GM23338 (cell line): ENCODE measurements at regions not wholly inside any gene's neighbourhood (a gene's known extent, or its start where the extent isn't known, plus 50 kb on each side); places are given as distances from the start of the nearest gene placed in this dataset.

ENCODE experiments used
- ATAC-seq: fragments of 200-7000 bp; cut with Tn5 transposase; 3 replicates; pipeline ENCODE4 v1.9.1; 2020
- DNase-seq: peaks from one replicate; pipeline ENCODE4 v3.0.0-alpha.2; 2015; ENCODE audit warnings: low spot score
- H2AFZ ChIP-seq: fragments of 200-600 bp; sonication (generic); 2 replicates; pipeline ENCODE4 v1.8.0; 2016; ENCODE audit warnings: antibody characterized with exemption, mild to moderate bottlenecking, moderate library complexity
- H3F3A ChIP-seq: fragments of 200-600 bp; sonication (generic); replicated peaks from 2 replicates; pipeline ENCODE4 v1.8.0; 2017; ENCODE audit warnings: antibody characterized with exemption, mixed run types, low read depth
- H3K27ac ChIP-seq: fragments of 200-600 bp; sonication (generic); 2 replicates; pipeline ENCODE4 v1.6.1; 2016; ENCODE audit warnings: low read depth
- H3K27me3 ChIP-seq: fragments of 200-600 bp; sonication (generic); 2 replicates; pipeline ENCODE4 v1.8.0; 2016; ENCODE audit warnings: mild to moderate bottlenecking, mixed run types, moderate library complexity; ENCODE audit not compliant: insufficient read depth
- H3K36me3 ChIP-seq: fragments of 200-600 bp; sonication (generic); 2 replicates; pipeline ENCODE4 v1.8.0; 2016; ENCODE audit warnings: mild to moderate bottlenecking; ENCODE audit not compliant: insufficient read depth
- H3K4me1 ChIP-seq: fragments of 200-600 bp; sonication (generic); 2 replicates; pipeline ENCODE4 v1.8.0; 2016; ENCODE audit warnings: mild to moderate bottlenecking, moderate library complexity; ENCODE audit not compliant: insufficient read depth
- H3K4me2 ChIP-seq: fragments of 200-600 bp; sonication (generic); 2 replicates; pipeline ENCODE4 v1.7.1; 2017; ENCODE audit warnings: mixed run types
- H3K4me3 ChIP-seq: fragments of 200-600 bp; sonication (generic); 2 replicates; pipeline ENCODE4 v1.6.1; 2016; ENCODE audit warnings: mixed run types
- H3K79me2 ChIP-seq: fragments of 200-600 bp; sonication (generic); replicated peaks from 2 replicates; pipeline ENCODE4 v1.8.0; 2017; ENCODE audit warnings: mild to moderate bottlenecking; ENCODE audit not compliant: insufficient read depth
- H3K9me2 ChIP-seq: fragments of 200-600 bp; sonication (generic); 2 replicates; pipeline ENCODE4 v1.8.0; 2017; ENCODE audit not compliant: insufficient read depth
- H4K20me1 ChIP-seq: fragments of 200-600 bp; sonication (generic); replicated peaks from 2 replicates; pipeline ENCODE4 v1.8.0; 2017; ENCODE audit warnings: mild to moderate bottlenecking; ENCODE audit not compliant: insufficient read depth
- H3K27ac Mint-ChIP-seq: 2 replicates; pipeline ENCODE4 v1.8.0; 2020; ENCODE audit warnings: inconsistent platforms, mild to moderate bottlenecking, moderate library complexity, mixed read lengths
- H3K27me3 Mint-ChIP-seq: 3 replicates; pipeline ENCODE4 v1.8.0; 2022; ENCODE audit warnings: low read depth, mild to moderate bottlenecking, moderate library complexity, mixed read lengths, inconsistent platforms; ENCODE audit not compliant: insufficient read depth, poor library complexity
- H3K36me3 Mint-ChIP-seq: 3 replicates; pipeline ENCODE4 v1.8.0; 2021; ENCODE audit warnings: low read depth, mild to moderate bottlenecking, inconsistent platforms, moderate library complexity, mixed read lengths
- H3K4me1 Mint-ChIP-seq: 3 replicates; pipeline ENCODE4 v1.8.0; 2020; ENCODE audit warnings: mild to moderate bottlenecking, inconsistent platforms, mixed read lengths
- H3K4me3 Mint-ChIP-seq: 3 replicates; pipeline ENCODE4 v1.8.0; 2021; ENCODE audit warnings: moderate library complexity, mild to moderate bottlenecking, inconsistent platforms, mixed read lengths
- H3K9me3 Mint-ChIP-seq: 3 replicates; pipeline ENCODE4 v1.8.0; 2020; ENCODE audit warnings: moderate library complexity, mild to moderate bottlenecking, inconsistent platforms, mixed read lengths
- EZH2 ChIP-seq: fragments of 200-600 bp; sonication (generic); IDR thresholded peaks from one replicate; pipeline ENCODE4 v1.8.0; 2017; ENCODE audit warnings: antibody characterized with exemption, mild to moderate bottlenecking, low read depth; ENCODE audit not compliant: unreplicated experiment
- EZH2phosphoT487 ChIP-seq: fragments of 200-600 bp; sonication (generic); IDR thresholded peaks from one replicate; pipeline ENCODE4 v1.8.1; 2018; ENCODE audit warnings: antibody characterized with exemption; ENCODE audit not compliant: unreplicated experiment
- JUNB ChIP-seq: IDR thresholded peaks from one replicate; pipeline ENCODE4 v1.6.1; 2016; ENCODE audit warnings: antibody characterized with exemption; ENCODE audit not compliant: unreplicated experiment
- ZNF114 ChIP-seq: fragments of 250-450 bp; sonication (Bioruptor Pico); IDR thresholded peaks from 2 replicates; pipeline ENCODE4 v1.5.0; 2020; ENCODE audit warnings: mild to moderate bottlenecking, moderate library complexity
- TF ChIP-seq, protein P1 (sequence below): fragments of 250-450 bp; sonication (Bioruptor Pico); IDR thresholded peaks from 2 replicates; pipeline ENCODE4 v1.5.0; 2020; ENCODE audit warnings: mild to moderate bottlenecking, moderate library complexity
- TF ChIP-seq, protein P2 (sequence below), 2 experiments: fragments of 200-600 bp in 1 of 2; sonication (generic) in 1 of 2; conservative IDR thresholded peaks; 2 replicates each; pipeline versions ENCODE4 v1.5.1 to v1.6.1; 2016 to 2017; ENCODE audit warnings: antibody characterized with exemption in 2 of 2, low read depth in 2 of 2, mild to moderate bottlenecking in 2 of 2, moderate library complexity in 1 of 2
- TF ChIP-seq, protein P3 (sequence below): IDR thresholded peaks from one replicate; pipeline ENCODE4 v1.6.1; 2018; ENCODE audit warnings: antibody characterized with exemption; ENCODE audit not compliant: unreplicated experiment

DNA sequence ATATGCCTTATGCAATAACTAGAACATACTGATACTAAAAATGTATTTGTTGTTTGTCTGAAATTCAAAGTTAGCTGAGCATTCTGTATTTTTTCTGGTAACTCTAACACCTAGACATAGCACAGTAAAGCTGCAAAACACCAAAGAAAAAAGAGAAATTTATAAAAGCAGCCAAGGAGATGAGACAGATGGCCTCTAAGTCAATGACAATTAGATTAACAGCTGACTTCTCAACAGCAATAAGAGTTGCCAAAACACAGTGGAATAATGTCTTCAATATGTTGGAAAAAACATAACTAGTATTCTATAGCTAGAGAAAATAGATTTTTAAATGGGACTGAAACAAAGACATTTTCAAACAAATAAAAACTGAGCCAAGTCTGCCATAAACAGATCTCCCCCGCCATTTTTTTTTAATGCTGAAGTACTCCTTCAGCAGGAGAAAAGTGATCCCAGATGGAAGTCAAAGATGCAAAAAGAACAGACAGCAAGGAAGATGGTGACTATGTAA, 81.3 kb downstream of the SYF2 start:
- Mint-ChIP-seq H3K4me1 (peaks cover 3% of the 10 kb centered on the region; the same call in 1 of the 3 replicates), H3K9me3 (no peaks in the 10 kb centered on the region; the same call in 1 of the 3 replicates), H3K27ac (no peak overlapping the region), H3K4me3 (no peak overlapping the region), H3K36me3 (no peaks in the 10 kb centered on the region), H3K27me3 (peaks cover 6% of the 10 kb centered on the region)
- Histone ChIP-seq H3K4me3 (no peak overlapping the region), H3K4me2 (no peak overlapping the region), H3F3A (no peaks in the 10 kb centered on the region), H3K36me3 (no peaks in the 10 kb centered on the region), H3K9me2 (no peaks in the 10 kb centered on the region), H3K79me2 (no peaks in the 10 kb centered on the region), H4K20me1 (no peaks in the 10 kb centered on the region), H3K4me1 (no peaks in the 10 kb centered on the region), H3K27ac (no peak overlapping the region), H3K27me3 (no peaks in the 10 kb centered on the region), H2AFZ (no peak overlapping the region)
- no peak for DNase-seq
- TF ChIP-seq, protein P1, sequence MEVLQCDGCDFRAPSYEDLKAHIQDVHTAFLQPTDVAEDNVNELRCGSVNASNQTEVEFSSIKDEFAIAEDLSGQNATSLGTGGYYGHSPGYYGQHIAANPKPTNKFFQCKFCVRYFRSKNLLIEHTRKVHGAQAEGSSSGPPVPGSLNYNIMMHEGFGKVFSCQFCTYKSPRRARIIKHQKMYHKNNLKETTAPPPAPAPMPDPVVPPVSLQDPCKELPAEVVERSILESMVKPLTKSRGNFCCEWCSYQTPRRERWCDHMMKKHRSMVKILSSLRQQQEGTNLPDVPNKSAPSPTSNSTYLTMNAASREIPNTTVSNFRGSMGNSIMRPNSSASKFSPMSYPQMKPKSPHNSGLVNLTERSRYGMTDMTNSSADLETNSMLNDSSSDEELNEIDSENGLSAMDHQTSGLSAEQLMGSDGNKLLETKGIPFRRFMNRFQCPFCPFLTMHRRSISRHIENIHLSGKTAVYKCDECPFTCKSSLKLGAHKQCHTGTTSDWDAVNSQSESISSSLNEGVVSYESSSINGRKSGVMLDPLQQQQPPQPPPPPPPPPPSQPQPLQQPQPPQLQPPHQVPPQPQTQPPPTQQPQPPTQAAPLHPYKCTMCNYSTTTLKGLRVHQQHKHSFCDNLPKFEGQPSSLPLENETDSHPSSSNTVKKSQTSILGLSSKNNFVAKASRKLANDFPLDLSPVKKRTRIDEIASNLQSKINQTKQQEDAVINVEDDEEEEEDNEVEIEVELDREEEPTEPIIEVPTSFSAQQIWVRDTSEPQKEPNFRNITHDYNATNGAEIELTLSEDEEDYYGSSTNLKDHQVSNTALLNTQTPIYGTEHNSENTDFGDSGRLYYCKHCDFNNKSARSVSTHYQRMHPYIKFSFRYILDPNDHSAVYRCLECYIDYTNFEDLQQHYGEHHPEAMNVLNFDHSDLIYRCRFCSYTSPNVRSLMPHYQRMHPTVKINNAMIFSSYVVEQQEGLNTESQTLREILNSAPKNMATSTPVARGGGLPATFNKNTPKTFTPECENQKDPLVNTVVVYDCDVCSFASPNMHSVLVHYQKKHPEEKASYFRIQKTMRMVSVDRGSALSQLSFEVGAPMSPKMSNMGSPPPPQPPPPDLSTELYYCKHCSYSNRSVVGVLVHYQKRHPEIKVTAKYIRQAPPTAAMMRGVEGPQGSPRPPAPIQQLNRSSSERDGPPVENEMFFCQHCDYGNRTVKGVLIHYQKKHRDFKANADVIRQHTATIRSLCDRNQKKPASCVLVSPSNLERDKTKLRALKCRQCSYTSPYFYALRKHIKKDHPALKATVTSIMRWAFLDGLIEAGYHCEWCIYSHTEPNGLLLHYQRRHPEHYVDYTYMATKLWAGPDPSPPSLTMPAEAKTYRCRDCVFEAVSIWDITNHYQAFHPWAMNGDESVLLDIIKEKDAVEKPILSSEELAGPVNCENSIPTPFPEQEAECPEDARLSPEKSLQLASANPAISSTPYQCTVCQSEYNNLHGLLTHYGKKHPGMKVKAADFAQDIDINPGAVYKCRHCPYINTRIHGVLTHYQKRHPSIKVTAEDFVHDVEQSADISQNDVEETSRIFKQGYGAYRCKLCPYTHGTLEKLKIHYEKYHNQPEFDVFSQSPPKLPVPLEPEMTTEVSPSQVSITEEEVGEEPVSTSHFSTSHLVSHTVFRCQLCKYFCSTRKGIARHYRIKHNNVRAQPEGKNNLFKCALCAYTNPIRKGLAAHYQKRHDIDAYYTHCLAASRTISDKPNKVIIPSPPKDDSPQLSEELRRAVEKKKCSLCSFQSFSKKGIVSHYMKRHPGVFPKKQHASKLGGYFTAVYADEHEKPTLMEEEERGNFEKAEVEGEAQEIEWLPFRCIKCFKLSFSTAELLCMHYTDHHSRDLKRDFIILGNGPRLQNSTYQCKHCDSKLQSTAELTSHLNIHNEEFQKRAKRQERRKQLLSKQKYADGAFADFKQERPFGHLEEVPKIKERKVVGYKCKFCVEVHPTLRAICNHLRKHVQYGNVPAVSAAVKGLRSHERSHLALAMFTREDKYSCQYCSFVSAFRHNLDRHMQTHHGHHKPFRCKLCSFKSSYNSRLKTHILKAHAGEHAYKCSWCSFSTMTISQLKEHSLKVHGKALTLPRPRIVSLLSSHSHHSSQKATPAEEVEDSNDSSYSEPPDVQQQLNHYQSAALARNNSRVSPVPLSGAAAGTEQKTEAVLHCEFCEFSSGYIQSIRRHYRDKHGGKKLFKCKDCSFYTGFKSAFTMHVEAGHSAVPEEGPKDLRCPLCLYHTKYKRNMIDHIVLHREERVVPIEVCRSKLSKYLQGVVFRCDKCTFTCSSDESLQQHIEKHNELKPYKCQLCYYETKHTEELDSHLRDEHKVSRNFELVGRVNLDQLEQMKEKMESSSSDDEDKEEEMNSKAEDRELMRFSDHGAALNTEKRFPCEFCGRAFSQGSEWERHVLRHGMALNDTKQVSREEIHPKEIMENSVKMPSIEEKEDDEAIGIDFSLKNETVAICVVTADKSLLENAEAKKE (CRISPR knock-in tag) = no peak
- TF ChIP-seq, protein P2, sequence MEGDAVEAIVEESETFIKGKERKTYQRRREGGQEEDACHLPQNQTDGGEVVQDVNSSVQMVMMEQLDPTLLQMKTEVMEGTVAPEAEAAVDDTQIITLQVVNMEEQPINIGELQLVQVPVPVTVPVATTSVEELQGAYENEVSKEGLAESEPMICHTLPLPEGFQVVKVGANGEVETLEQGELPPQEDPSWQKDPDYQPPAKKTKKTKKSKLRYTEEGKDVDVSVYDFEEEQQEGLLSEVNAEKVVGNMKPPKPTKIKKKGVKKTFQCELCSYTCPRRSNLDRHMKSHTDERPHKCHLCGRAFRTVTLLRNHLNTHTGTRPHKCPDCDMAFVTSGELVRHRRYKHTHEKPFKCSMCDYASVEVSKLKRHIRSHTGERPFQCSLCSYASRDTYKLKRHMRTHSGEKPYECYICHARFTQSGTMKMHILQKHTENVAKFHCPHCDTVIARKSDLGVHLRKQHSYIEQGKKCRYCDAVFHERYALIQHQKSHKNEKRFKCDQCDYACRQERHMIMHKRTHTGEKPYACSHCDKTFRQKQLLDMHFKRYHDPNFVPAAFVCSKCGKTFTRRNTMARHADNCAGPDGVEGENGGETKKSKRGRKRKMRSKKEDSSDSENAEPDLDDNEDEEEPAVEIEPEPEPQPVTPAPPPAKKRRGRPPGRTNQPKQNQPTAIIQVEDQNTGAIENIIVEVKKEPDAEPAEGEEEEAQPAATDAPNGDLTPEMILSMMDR (conservative IDR thresholded peaks at IDR 0.05; ENCODE audit: low read depth in 2 of 2) = no peak
- TF ChIP-seq ZNF114 (CRISPR knock-in tag) (no peak), JUNB (no peak), EZH2 (no peak), EZH2phosphoT487 (no peak)
- TF ChIP-seq, protein P3, sequence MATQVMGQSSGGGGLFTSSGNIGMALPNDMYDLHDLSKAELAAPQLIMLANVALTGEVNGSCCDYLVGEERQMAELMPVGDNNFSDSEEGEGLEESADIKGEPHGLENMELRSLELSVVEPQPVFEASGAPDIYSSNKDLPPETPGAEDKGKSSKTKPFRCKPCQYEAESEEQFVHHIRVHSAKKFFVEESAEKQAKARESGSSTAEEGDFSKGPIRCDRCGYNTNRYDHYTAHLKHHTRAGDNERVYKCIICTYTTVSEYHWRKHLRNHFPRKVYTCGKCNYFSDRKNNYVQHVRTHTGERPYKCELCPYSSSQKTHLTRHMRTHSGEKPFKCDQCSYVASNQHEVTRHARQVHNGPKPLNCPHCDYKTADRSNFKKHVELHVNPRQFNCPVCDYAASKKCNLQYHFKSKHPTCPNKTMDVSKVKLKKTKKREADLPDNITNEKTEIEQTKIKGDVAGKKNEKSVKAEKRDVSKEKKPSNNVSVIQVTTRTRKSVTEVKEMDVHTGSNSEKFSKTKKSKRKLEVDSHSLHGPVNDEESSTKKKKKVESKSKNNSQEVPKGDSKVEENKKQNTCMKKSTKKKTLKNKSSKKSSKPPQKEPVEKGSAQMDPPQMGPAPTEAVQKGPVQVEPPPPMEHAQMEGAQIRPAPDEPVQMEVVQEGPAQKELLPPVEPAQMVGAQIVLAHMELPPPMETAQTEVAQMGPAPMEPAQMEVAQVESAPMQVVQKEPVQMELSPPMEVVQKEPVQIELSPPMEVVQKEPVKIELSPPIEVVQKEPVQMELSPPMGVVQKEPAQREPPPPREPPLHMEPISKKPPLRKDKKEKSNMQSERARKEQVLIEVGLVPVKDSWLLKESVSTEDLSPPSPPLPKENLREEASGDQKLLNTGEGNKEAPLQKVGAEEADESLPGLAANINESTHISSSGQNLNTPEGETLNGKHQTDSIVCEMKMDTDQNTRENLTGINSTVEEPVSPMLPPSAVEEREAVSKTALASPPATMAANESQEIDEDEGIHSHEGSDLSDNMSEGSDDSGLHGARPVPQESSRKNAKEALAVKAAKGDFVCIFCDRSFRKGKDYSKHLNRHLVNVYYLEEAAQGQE = no peak
- ATAC-seq = no peak
